GM21526 (cell line): ENCODE measurements at regions not wholly inside any gene's neighbourhood (a gene's known extent, or its start where the extent isn't known, plus 50 kb on each side); places are given as distances from the start of the nearest gene placed in this dataset.
"Not testable (repeated sequence)": the region's sequence is repeated elsewhere in the genome, so short reads cannot be mapped to it uniquely, and the experiment has no call there.

ENCODE experiments used
- ATAC-seq: cut with Tn5 transposase; IDR thresholded peaks from one replicate; pipeline ENCODE4 v1.9.1; 2021; ENCODE audit warnings: moderate library complexity; ENCODE audit not compliant: unreplicated experiment, low FRiP score

DNA sequence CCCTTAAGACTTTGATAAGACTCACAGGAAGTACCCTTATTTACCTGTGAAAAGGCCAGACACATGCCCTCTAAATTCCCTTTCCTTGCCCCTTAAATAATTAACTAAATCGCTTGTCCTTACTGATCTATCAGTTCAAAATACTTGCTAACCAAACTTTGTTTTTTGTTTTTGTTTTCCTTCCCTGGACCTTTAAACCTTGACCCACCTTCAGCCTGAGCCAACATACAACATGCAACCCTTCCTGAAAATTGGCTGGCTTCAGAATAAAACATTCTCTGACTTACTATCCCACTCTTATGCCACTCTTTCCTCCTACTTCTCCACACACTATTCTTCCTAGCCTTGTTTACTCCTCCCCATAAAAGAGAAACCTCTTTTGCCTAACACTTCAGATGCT, 448.1 kb upstream of the TRAM1L1 start:
- ATAC-seq: no peak

DNA sequence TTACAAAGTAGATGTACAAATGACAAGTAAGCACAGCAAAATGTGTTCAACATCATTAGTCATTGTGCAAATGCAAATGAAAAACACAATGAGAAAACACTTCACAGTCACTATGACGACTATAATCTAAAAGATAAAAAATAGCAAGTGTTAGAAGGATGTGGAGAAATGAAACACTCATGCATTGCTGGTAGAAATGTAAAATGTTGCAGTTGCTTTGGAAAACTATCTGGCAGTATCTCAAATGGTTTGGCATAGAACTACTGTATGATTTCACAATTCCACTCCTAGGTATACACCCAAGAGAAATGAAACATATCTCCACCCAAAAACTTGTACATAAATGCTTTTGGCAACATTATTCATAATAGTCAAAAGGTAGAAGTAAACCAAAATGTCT, 459.7 kb upstream of the TRAM1L1 start:
- no peak for ATAC-seq

DNA sequence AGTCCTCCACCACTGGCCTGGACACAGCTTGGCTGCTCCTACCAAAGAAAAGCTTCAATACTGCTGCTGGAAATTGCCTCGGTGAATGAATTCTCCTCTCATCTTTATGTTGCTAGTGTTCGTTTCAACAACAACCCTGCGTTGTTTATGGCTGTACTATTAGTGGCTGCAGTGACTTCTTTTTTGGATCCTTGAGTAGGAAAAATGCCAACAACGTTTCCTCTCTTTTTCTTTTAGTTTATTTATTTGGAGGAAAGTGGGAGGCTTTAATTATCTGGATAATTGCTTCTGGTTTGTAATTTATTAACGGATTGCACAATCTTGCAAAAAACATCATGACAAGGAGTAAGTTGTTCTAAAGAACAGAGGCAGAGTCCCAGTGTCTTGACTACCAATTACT, 464.1 kb upstream of the TRAM1L1 start:
- ATAC-seq: no peak

DNA sequence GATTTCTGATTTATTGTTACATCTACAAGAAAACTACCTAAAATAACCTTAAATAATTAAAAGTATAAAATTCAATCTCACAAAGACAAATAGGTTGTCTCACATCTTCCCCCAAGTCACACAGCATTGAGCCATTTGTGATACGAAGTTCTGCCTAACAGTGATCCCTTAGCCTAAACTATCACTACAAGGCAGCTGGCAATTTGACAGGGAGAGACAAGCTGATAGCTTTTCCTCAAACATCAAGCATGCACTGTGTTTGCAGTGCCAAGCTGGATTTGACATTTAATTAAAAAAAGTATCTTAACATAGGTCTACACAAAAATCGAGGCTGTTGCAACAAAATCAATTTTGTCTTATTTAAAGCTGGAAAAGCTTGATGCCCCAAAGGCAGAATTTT, 464.7 kb upstream of the TRAM1L1 start:
- ATAC-seq: no peak

DNA sequence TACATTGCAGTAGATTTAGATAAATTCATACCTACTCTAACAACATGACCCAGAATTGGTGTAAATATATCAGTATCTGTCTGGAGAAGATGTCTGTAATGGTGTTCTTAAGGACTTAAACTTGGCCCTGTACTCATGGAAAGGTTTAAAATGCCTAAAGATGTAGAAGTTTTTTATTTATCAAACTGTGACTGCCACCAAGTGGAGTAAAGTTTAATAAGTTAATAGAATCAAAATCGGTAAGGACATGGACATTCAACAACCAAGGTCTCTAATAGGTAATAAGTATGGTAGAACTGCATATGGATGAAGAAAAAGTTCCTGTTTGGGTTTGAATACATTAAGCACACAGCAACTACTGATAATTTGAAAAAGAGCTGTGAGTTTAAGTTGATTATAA, 474.0 kb upstream of the NDST3 start:
- no peak for ATAC-seq

DNA sequence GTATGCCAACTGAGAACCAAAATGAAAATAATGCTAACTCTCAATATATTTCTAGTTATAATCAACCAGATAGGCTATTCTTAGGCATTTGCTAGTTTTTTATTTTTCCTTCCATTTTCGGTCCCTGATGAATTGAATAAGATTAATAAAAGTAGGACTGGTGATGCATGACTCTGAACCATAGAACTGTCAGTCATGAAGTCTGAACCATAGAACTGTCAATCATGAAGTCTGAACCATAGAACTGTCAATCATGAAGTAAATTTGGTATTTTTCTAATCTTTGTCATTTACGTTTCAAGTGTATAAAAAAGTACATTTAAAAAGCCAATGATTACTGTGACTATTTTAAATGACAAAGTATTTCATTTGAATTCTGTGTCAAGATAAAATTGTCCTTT, 460.2 kb upstream of the NDST3 start:
- ATAC-seq: no peak

DNA sequence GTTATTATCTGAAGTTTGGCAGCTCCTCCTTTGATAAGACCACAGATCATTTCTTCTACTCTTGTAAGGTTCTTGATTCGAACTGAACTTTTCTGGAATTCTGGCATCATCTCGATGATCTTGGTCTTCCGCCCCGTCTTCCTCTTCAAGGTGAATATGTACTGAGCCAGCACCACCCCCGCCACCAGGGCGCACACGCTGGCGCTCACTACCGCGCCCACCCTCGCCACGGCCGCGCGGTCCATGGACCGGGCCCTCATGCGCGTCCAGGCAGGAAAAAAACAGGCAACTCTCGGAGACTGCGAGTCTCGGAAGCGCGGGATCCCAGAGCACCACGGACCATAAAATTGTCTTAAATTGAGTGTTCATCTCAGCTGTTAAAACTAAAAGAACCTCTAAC, 458.4 kb upstream of the NDST3 start:
- ATAC-seq: no peak

DNA sequence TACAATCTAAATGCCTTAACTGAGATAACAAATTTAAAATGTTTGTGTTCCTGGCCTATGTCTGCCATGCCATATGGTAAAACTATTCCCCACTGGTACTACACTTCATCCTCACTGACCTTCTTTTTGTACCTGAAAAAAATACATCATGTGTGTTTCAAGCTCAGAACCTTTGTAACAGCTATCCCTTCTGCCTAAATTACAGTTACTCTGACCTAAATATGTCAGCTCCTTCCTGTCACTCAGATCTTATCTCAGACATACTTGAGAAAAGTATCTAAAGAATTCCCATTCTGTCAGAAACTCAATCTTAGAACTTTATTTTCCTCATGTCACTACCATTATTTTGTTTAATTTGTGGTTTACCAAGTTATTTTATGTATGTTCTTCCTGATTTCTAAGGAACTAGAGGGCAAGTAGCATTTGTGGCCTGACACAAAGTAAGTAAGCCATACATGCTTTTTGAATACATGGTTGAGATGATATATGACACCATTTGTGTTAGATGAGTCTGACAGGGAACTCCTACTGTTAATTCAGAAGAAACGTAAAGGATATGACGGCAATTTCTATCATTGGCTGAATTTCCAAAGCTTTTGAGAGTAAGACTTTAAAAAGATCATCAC, 456.5 kb upstream of the NDST3 start:
- no peak for ATAC-seq

DNA sequence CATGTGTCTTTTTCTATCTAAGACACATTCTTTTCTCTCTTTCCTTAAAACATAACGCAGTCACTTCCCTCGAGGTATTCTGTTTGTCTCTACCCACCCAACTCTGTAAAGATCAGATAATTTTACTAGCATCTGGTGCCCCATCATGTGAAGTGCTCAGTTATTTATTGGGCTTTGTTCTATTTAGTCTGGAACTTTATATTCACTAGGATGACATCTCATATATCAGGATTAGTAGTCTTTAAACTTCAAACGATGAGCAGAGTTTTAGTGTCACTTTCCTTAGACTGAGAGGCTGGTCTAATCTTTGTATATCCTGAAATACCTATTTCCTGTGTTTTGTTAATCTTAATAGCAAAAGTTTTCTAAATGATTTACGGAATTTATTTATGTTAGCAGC, 445.5 kb upstream of the NDST3 start:
- ATAC-seq: no peak

DNA sequence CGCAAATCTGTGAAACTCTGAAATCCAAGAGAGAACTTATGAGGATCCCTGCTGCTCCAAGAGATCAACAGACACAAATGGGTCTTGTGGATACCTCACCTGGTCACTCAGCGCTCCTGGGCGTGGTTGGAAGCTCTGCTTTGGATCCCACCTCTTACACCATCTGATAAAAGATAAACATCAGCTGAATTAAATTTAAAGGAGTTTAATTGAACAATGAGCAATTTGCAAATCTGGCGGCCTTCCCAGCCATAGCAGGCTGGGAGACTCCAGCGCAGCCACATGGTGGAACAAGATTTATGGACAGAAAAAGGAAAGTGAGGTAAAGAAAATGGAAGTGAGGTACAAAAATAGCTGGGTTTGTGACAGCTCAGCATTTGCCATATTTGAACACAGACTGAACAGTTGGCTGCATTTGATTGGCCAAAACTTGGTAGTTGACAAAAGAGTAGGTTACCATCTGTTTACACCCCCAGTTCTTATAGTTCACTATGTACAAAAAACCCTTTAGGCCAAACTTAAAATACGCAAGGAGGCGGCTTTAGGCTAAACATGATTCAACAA, 437.3 kb upstream of the NDST3 start:
- ATAC-seq: no peak

DNA sequence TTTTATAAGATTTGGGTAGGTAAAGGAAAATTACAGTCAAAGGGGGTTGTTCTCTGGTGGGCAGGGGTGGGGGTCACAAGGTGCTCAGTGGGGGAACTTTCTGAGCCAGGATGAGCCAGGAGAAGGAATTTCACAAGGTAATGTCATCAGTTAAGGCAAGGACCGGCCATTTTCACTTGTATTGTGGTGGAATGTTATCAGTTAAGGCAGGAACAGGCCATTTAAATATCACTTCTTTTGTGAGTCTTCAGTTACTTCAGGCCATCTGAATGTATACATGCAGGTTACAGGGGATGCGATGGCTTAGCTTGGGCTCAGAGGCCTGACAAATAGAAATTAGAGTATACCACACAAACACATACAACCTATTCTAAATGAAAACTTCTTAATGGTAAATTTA, 434.9 kb upstream of the NDST3 start:
- not testable (repeated sequence) for ATAC-seq

DNA sequence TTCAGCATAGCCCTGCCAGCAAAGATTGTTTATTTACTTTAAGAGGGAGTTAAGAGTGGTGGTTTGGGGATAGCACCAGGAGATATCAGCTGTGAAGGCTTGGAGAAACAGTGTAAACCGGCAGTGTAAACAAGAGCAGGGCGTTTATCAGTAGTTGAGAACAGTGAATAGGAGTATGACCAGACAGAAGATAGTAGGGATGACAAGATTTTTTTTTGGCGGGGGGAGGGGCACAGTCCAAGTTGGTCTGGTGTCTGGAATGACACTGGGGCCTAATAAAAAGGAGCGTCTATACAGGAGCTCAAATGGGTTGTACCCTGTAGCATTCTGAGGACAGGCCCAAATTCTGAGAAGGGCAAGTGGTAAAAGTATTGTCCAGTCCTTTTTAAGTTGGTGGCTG, 433.4 kb upstream of the NDST3 start:
- not testable (repeated sequence) for ATAC-seq

DNA sequence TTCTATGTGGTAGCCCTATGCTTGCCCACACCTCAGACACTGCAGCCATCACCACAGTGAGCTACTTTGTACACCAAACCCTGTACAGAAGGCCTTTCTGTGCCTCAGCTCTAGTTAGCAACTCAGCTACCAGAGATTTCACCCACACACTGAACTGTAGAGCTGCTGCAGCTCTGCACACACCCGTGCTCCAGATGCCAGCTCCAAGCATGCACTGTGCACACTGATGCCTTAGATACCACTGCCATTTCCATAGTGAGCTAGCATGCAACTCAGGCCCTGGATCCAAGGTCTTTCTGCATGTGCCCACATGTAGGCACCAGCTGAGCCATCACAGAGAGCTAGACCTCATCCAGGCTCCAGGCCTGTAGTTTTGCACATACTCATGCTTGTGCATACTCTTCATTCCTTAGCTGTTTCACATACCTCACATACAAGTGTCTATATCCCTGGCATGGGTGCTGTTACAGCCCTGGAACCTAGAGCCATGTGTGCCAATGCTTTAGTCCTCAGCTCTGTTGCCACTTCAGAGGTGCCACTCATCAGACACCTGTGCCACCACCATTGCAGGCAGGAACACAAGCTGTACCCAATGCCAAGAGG, 423.5 kb upstream of the NDST3 start:
- no peak for ATAC-seq

DNA sequence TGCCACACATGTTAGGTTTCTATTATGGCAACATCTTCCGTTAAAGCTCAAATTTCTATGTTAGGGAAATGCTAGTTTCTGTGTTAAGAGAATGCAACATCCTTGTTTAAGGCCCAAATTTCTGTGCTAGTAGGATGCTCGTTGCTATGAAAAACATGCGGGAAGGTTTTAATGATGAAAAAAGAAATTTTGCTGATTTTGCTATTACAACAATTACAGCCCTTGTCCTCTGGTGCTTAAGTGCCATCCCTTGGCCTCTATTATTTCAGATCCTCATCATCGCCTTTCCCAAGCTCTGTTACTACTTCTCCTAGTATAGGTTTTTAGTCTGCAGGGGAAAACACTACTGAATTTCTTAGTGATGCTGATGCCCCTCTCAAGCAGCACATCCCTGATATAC, 412.6 kb upstream of the NDST3 start:
- no peak for ATAC-seq

DNA sequence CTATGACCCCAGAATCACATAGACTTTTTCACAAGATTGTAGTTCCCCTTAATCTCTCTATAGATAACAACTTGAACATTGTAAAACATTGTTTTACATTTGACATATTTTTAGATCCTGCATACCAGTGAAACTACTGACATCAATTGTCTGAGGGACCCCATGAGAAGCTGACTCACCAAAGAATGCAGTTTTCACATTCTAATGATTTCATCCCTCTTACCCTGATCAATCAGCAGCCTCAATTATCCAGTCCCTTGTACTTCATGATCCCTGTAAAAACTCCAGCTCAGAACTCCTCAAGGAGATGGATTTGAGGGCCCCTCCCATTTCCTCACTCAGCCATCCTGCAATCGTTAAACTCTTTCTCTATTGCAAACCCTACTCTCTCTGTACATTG, 411.0 kb upstream of the NDST3 start:
- no peak for ATAC-seq

DNA sequence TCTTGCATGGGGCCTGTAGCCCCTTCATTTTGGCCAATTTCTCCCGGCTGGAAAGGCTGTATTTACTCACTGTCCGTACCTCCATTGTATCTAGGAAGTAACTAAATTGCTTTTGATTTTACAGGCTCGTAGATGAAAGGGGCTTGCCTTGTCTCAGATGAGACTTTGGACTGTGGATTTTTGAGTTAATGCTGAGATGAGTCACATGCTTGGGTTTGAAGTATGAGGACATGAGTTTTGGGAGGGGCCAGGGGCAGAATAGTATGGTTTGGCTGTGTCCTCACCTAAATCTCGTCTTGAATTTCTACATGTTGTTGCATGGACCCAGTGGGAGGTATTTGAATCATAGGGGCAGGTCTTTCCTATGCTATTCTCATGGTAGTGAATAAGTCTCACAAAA, 407.6 kb upstream of the NDST3 start:
- no peak for ATAC-seq

DNA sequence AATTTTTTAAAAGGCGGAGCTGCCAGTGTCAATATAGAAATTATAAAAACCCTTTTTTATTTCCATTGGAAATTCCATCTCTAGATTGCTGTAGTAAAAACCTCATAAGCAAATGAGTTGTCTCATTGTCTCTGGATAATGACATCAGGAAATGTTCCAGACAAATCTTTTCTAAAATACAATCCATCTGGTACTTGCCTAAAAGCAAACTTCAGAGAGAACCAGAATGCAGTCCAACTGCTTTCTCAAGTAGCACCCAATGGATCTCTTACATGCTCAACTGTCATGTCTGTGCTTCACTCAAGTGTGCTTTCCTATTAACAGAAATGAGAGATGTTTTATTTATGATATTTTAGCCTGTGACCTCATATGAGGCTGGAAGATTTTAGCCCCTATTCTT, 399.6 kb upstream of the NDST3 start:
- ATAC-seq: no peak

DNA sequence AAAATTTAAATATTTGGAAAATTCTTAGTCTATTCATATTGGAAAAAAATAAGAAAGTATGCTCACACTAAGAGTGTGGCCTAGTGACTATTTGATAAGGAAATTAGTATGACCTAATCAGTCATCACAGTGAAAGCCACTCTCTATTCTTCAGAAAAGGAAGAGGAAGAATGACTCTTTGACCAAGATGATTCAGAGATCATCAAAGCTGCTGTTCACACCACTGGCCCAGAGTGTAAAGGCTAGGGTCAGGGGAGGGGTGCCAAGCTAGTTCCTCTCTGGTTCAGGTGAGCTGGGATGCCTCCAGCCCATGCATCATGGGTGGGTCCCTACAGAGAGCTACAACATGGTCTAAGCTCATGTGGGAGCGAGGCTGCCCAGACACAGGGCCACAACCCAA, 396.9 kb upstream of the NDST3 start:
- no peak for ATAC-seq

DNA sequence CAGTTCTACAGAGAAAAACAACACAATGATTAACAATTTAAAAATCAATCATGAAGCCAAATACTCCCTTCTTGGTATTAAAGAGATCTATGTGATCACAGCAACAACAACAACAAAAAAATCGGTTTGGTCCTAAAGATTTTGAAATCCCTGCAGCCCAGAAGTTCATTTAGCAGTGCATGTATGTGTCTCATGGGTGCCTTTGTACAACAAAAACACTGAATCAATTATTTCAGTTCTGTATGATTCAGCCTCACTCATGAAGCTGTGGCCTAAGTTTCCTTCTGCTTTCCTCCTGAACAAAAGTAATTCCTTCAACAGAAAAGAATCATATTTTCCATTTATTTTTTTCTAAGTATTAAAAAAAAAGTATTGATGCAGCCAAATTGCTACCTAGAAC, 393.4 kb upstream of the NDST3 start:
- ATAC-seq: no peak

DNA sequence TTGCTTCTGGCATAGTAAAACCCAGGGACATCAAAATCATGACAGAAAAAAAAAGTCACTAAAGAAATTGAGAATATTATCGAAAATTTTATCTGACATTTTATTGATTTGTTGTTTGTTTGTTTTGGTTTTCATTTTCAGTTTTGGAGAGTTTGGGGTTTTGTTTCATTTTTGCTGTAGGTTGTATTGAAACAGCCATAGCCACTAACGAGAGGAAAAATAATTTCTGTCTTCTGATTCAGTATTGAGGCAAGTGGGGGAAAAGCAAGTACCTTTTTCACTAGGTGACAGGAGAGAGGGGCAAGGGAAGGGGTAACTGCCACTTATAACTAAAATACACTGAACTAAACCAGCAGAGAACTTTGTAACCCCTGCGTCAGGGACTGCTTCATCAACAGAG, 392.8 kb upstream of the NDST3 start:
- ATAC-seq: no peak

DNA sequence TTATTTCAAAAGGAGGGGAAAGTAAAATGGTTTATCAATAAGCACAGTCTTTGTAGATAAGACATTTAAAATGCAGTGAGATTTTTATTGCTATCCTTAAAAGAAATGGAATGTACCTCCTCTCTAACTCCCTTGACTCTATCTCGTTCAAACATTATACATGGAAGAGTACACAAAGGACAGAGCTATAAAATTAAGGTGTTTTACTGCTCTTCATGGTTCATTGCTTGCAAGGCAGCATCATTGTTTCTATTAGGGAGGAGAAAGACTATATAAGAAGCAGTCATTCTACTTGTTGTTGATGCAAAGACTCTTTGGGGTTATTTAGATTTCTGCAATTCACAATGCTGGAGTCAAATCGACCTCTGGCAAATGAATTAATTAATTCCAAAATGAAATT, 380.2 kb upstream of the NDST3 start:
- ATAC-seq: no peak

DNA sequence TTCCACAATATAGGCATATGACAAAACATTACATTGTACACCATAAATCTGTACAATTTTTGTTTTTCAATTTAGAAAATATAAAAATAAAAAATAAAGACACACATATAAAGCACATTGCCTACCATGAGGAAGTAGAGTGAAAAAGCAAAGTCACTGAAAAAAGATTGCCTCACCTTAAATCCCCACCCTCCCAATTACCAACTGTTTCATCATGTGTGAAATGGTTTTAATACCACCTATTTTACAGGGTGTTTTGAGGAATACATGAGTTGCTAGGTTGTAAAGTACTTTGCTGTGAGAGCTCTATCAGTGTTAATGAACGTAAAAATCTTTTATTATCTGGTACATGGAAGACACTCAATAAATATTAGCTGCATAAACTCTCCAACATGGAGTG, 373.6 kb upstream of the NDST3 start:
- no peak for ATAC-seq
